T-helper 17 cell (primary cell): ENCODE measurements at regions not wholly inside any gene's neighbourhood (a gene's known extent, or its start where the extent isn't known, plus 50 kb on each side); places are given as distances from the start of the nearest gene placed in this dataset.

ENCODE experiments used
- ATAC-seq: fragments of 150-1000 bp; cut with Tn5 transposase; 2 replicates; pipeline ENCODE4 v1.10.0; 2021; ENCODE audit warnings: mild to moderate bottlenecking, moderate library complexity
- DNase-seq, 3 donors: peaks; one replicate each; pipeline versions ENCODE4 v3.0.0 to v3.0.0-alpha.2; 2020 to 2021
- H3K9me3 ChIP-seq: one replicate; pipeline ENCODE4 v1.7.0; 2013; ENCODE audit warnings: low read length, mild to moderate bottlenecking; ENCODE audit not compliant: control insufficient read depth, poor library complexity, severe bottlenecking
- H3K27ac Mint-ChIP-seq: one replicate; pipeline ENCODE4 v1.8.0; 2022; ENCODE audit warnings: mild to moderate bottlenecking, moderate library complexity, mixed read lengths
- H3K27me3 Mint-ChIP-seq: one replicate; pipeline ENCODE4 v1.8.0; 2022; ENCODE audit warnings: mixed read lengths
- H3K36me3 Mint-ChIP-seq: one replicate; pipeline ENCODE4 v1.8.0; 2022; ENCODE audit warnings: low read depth, mixed read lengths
- H3K4me1 Mint-ChIP-seq: one replicate; pipeline ENCODE4 v1.8.0; 2022; ENCODE audit warnings: mild to moderate bottlenecking, mixed read lengths
- H3K4me3 Mint-ChIP-seq: one replicate; pipeline ENCODE4 v1.8.0; 2022; ENCODE audit warnings: mild to moderate bottlenecking, moderate library complexity, mixed read lengths

GRCh38 chr16:64375391-64375980 lies 746.4 kb downstream of the CDH11 start:
- Mint-ChIP-seq H3K4me1 (no peaks in the 10 kb centered on the region), H3K4me3 (no peak overlapping the region), H3K27ac (no peak overlapping the region), H3K27me3 (no peaks in the 10 kb centered on the region), H3K36me3 (no peaks in the 10 kb centered on the region)
- H3K9me3 ChIP-seq, result no peaks in the 10 kb centered on the region
- DNase-seq (no peak), ATAC-seq (no peak)

- DNase-seq (no peak), ATAC-seq (no peak)
- H3K27ac Mint-ChIP-seq, result no peak overlapping the region
- H3K4me3 Mint-ChIP-seq, result no peak overlapping the region
- H3K4me1 Mint-ChIP-seq, result no peaks in the 10 kb centered on the region
- H3K9me3 ChIP-seq, result no peaks in the 10 kb centered on the region
- H3K36me3 Mint-ChIP-seq, result no peaks in the 10 kb centered on the region
- no peaks in the 10 kb centered on the region for H3K27me3 Mint-ChIP-seq
Measured at GRCh38 chr16:64370112-64370511, 751.8 kb downstream of the CDH11 start.

GRCh38 chr16:64365448-64365931 lies 756.4 kb downstream of the CDH11 start:
- Mint-ChIP-seq H3K27ac (no peak overlapping the region), H3K27me3 (no peaks in the 10 kb centered on the region), H3K36me3 (no peaks in the 10 kb centered on the region), H3K4me1 (no peaks in the 10 kb centered on the region), H3K4me3 (no peak overlapping the region)
- no peaks in the 10 kb centered on the region for H3K9me3 ChIP-seq
- ATAC-seq (no peak), DNase-seq (no peak)

- Mint-ChIP-seq H3K27me3 (no peaks in the 10 kb centered on the region), H3K27ac (no peak overlapping the region), H3K36me3 (no peaks in the 10 kb centered on the region), H3K4me1 (no peaks in the 10 kb centered on the region), H3K4me3 (no peak overlapping the region)
- DNase-seq, result no peak
- no peaks in the 10 kb centered on the region for H3K9me3 ChIP-seq
- ATAC-seq, result no peak
Measured at GRCh38 chr16:64364894-64365293, 757.0 kb downstream of the CDH11 start.

GRCh38 chr16:64364416-64364815 lies 757.4 kb downstream of the CDH11 start:
- H3K9me3 ChIP-seq, result no peaks in the 10 kb centered on the region
- H3K4me3 Mint-ChIP-seq, result no peak overlapping the region

GRCh38 chr16:64364016-64364415 lies 757.8 kb downstream of the CDH11 start:
- Mint-ChIP-seq H3K4me3 (no peak overlapping the region), H3K4me1 (no peaks in the 10 kb centered on the region), H3K27ac (no peak overlapping the region), H3K27me3 (no peaks in the 10 kb centered on the region), H3K36me3 (no peaks in the 10 kb centered on the region)
- ATAC-seq (no peak), DNase-seq (no peak)
- H3K9me3 ChIP-seq, result no peaks in the 10 kb centered on the region

More at GRCh38 chr16:64364416-64364815, 757.4 kb downstream of the CDH11 start:
- no peak for ATAC-seq
- Mint-ChIP-seq H3K27me3 (no peaks in the 10 kb centered on the region), H3K4me1 (no peaks in the 10 kb centered on the region), H3K27ac (no peak overlapping the region), H3K36me3 (no peaks in the 10 kb centered on the region)
- no peak for DNase-seq

GRCh38 chr16:64363039-64363438 lies 758.8 kb downstream of the CDH11 start:
- ATAC-seq (no peak), DNase-seq (no peak)
- no peaks in the 10 kb centered on the region for H3K9me3 ChIP-seq
- no peak overlapping the region for H3K4me3 Mint-ChIP-seq
- no peak overlapping the region for H3K27ac Mint-ChIP-seq
- H3K36me3 Mint-ChIP-seq, result no peaks in the 10 kb centered on the region
- H3K4me1 Mint-ChIP-seq, result no peaks in the 10 kb centered on the region
- no peaks in the 10 kb centered on the region for H3K27me3 Mint-ChIP-seq

- ATAC-seq, result no peak
- Mint-ChIP-seq H3K36me3 (no peaks in the 10 kb centered on the region), H3K27me3 (no peaks in the 10 kb centered on the region), H3K4me3 (no peak overlapping the region), H3K4me1 (no peaks in the 10 kb centered on the region), H3K27ac (no peak overlapping the region)
- DNase-seq, result no peak
- no peaks in the 10 kb centered on the region for H3K9me3 ChIP-seq
Measured at GRCh38 chr16:64362193-64362592, 759.7 kb downstream of the CDH11 start.

- H3K27me3 Mint-ChIP-seq, result no peaks in the 10 kb centered on the region
- H3K9me3 ChIP-seq, result no peaks in the 10 kb centered on the region
- no peak overlapping the region for H3K4me3 Mint-ChIP-seq
- DNase-seq, result no peak
- no peak overlapping the region for H3K27ac Mint-ChIP-seq
- H3K36me3 Mint-ChIP-seq, result no peaks in the 10 kb centered on the region
- no peak for ATAC-seq
- no peaks in the 10 kb centered on the region for H3K4me1 Mint-ChIP-seq
Measured at GRCh38 chr16:64361753-64362152, 760.1 kb downstream of the CDH11 start.

GRCh38 chr16:64358291-64358690 lies 763.6 kb downstream of the CDH11 start:
- no peaks in the 10 kb centered on the region for H3K36me3 Mint-ChIP-seq
- no peak overlapping the region for H3K4me3 Mint-ChIP-seq
- no peaks in the 10 kb centered on the region for H3K4me1 Mint-ChIP-seq
- ATAC-seq (no peak), DNase-seq (no peak)
- no peak overlapping the region for H3K27ac Mint-ChIP-seq
- H3K27me3 Mint-ChIP-seq, result no peaks in the 10 kb centered on the region
- no peaks in the 10 kb centered on the region for H3K9me3 ChIP-seq

- no peaks in the 10 kb centered on the region for H3K36me3 Mint-ChIP-seq
- H3K9me3 ChIP-seq, result no peaks in the 10 kb centered on the region
- DNase-seq, result no peak
- no peak overlapping the region for H3K27ac Mint-ChIP-seq
- ATAC-seq, result no peak
- no peak overlapping the region for H3K4me3 Mint-ChIP-seq
- H3K4me1 Mint-ChIP-seq, result no peaks in the 10 kb centered on the region
- H3K27me3 Mint-ChIP-seq, result no peaks in the 10 kb centered on the region
Measured at GRCh38 chr16:64356267-64356666, 765.6 kb downstream of the CDH11 start.

- H3K4me1 Mint-ChIP-seq, result no peaks in the 10 kb centered on the region
- H3K4me3 Mint-ChIP-seq, result no peak overlapping the region
- DNase-seq (no peak), ATAC-seq (no peak)
- H3K9me3 ChIP-seq, result no peaks in the 10 kb centered on the region
- no peaks in the 10 kb centered on the region for H3K36me3 Mint-ChIP-seq
- H3K27me3 Mint-ChIP-seq, result no peaks in the 10 kb centered on the region
- no peak overlapping the region for H3K27ac Mint-ChIP-seq
Measured at GRCh38 chr16:64352246-64352645, 769.6 kb downstream of the CDH11 start.

GRCh38 chr16:64351121-64351520 lies 770.7 kb downstream of the CDH11 start:
- Mint-ChIP-seq H3K27ac (no peak overlapping the region), H3K27me3 (no peaks in the 10 kb centered on the region), H3K4me3 (no peak overlapping the region), H3K4me1 (no peaks in the 10 kb centered on the region), H3K36me3 (no peaks in the 10 kb centered on the region)
- DNase-seq, result no peak
- no peak for ATAC-seq
- H3K9me3 ChIP-seq, result no peaks in the 10 kb centered on the region

- H3K27ac Mint-ChIP-seq, result no peak overlapping the region
- H3K4me1 Mint-ChIP-seq, result no peaks in the 10 kb centered on the region
- no peaks in the 10 kb centered on the region for H3K9me3 ChIP-seq
- H3K36me3 Mint-ChIP-seq, result no peaks in the 10 kb centered on the region
- DNase-seq (no peak), ATAC-seq (no peak)
- no peaks in the 10 kb centered on the region for H3K27me3 Mint-ChIP-seq
- H3K4me3 Mint-ChIP-seq, result no peak overlapping the region
Measured at GRCh38 chr16:64346080-64346479, 775.8 kb downstream of the CDH11 start.
